ENCODE measurements at regions not wholly inside any gene's neighbourhood (a gene's known extent, or its start where the extent isn't known, plus 50 kb on each side); places are given as distances from the start of the nearest gene placed in this dataset.

GRCh38 chr5:2204366-2205184 is 321.9 kb upstream of the IRX4 start:
- TF ChIP-seq EP300 (IDR thresholded peaks at IDR 0.05) (no peak), CTCF (IDR thresholded peaks at IDR 0.05) (no peak), POLR2A (IDR thresholded peaks at IDR 0.05) (no peak)
